ENCODE measurements at regions not wholly inside any gene's neighbourhood (a gene's known extent, or its start where the extent isn't known, plus 50 kb on each side); places are given as distances from the start of the nearest gene placed in this dataset.

- intact Hi-C loops (cut with micrococcal nuclease; ENCODE audit: unreplicated experiment): no loop called here
- Histone ChIP-seq H3K4me1 (ENCODE audit: insufficient read depth, low read length, poor library complexity, severe bottlenecking) (peaks cover 37% of the 10 kb centered on the region), H3K9me3 (ENCODE audit: low read depth, low read length, poor library complexity, severe bottlenecking) (no peaks in the 10 kb centered on the region), H3K36me3 (ENCODE audit: insufficient read depth, low read length, poor library complexity, severe bottlenecking) (no peaks in the 10 kb centered on the region), H3K4me3 (ENCODE audit: low read depth, low read length, poor library complexity, severe bottlenecking) (no peak overlapping the region), H3K27ac (ENCODE audit: low read depth, low read length, poor library complexity, severe bottlenecking) (no peak overlapping the region), H3K27me3 (replicated peaks; ENCODE audit: insufficient read depth, low read depth, low read length, poor library complexity) (no peaks in the 10 kb centered on the region)
- DNase-seq (ENCODE audit: low spot score): no peak
- TF ChIP-seq CTCF (conservative IDR thresholded peaks at IDR 0.05; ENCODE audit: low read depth, low read length) (no peak), EZH2 (IDR thresholded peaks at IDR 0.05; ENCODE audit: borderline replicate concordance, low read depth, low read length, poor library complexity, severe bottlenecking) (no peak)
- BruUV-seq (replicated peaks): no TSS peak
- CTCF ChIA-PET: no interaction called here
- POLR2A ChIA-PET (ENCODE audit: low non-redundant PET): no interaction called here
Observed at GRCh38 chr14:64643709-64644108, 60.5 kb upstream of the PLEKHG3 start.

- Histone ChIP-seq H3K4me3 (ENCODE audit: low read depth, low read length, poor library complexity, severe bottlenecking) (no peak overlapping the region), H3K36me3 (ENCODE audit: insufficient read depth, low read length, poor library complexity, severe bottlenecking) (no peaks in the 10 kb centered on the region), H3K4me1 (ENCODE audit: insufficient read depth, low read length, poor library complexity, severe bottlenecking) (peaks cover 35% of the 10 kb centered on the region), H3K27me3 (replicated peaks; ENCODE audit: insufficient read depth, low read depth, low read length, poor library complexity) (no peaks in the 10 kb centered on the region), H3K9me3 (ENCODE audit: low read depth, low read length, poor library complexity, severe bottlenecking) (no peaks in the 10 kb centered on the region), H3K27ac (ENCODE audit: low read depth, low read length, poor library complexity, severe bottlenecking) (peak overlapping the region; percentile 97)
- ChIA-PET CTCF (no interaction called here), POLR2A (ENCODE audit: low non-redundant PET) (interaction anchor here (0.9 kb wide), 1 partner anchor 941 kb away, joined by 3 read pairs; no protein-coding TSS in a partner anchor)
- intact Hi-C loops (cut with micrococcal nuclease; ENCODE audit: unreplicated experiment): no loop called here
- no peak for DNase-seq (ENCODE audit: low spot score)
- TF ChIP-seq EZH2 (IDR thresholded peaks at IDR 0.05; ENCODE audit: borderline replicate concordance, low read depth, low read length, poor library complexity, severe bottlenecking) (no peak), CTCF (conservative IDR thresholded peaks at IDR 0.05; ENCODE audit: low read depth, low read length) (no peak)
- BruUV-seq (replicated peaks): no TSS peak
Observed at GRCh38 chr14:64644629-64645028, 59.6 kb upstream of the PLEKHG3 start.

GRCh38 chr14:64645220-64645892, 58.9 kb upstream of the PLEKHG3 start:
- H3K27ac ChIP-seq (ENCODE audit: low read depth, low read length, poor library complexity, severe bottlenecking): peak overlapping the region; percentile 97
- H3K4me1 ChIP-seq (ENCODE audit: insufficient read depth, low read length, poor library complexity, severe bottlenecking): peaks cover 38% of the 10 kb centered on the region
- CTCF ChIA-PET: interaction anchor here (0.6 to 1.7 kb wide), 2 partner anchors 9 to 457 kb away, joined by 3 to 9 read pairs; partner anchors contain the start of gene MAX
- intact Hi-C loops (cut with micrococcal nuclease; ENCODE audit: unreplicated experiment): no loop called here
- no peaks in the 10 kb centered on the region for H3K27me3 ChIP-seq (replicated peaks; ENCODE audit: insufficient read depth, low read depth, low read length, poor library complexity)
- POLR2A ChIA-PET (ENCODE audit: low non-redundant PET): no interaction called here
- H3K9me3 ChIP-seq (ENCODE audit: low read depth, low read length, poor library complexity, severe bottlenecking): no peaks in the 10 kb centered on the region
- peak; percentile 97 for DNase-seq (ENCODE audit: low spot score)
- TF ChIP-seq CTCF (conservative IDR thresholded peaks at IDR 0.05; ENCODE audit: low read depth, low read length): no peak
- TF ChIP-seq EZH2 (IDR thresholded peaks at IDR 0.05; ENCODE audit: borderline replicate concordance, low read depth, low read length, poor library complexity, severe bottlenecking): no peak
- H3K4me3 ChIP-seq (ENCODE audit: low read depth, low read length, poor library complexity, severe bottlenecking): no peak overlapping the region
- no peaks in the 10 kb centered on the region for H3K36me3 ChIP-seq (ENCODE audit: insufficient read depth, low read length, poor library complexity, severe bottlenecking)
- no TSS peak for BruUV-seq (replicated peaks)

All from A673 (cell line).